ACC112 (cell line): ENCODE measurements at regions not wholly inside any gene's neighbourhood (a gene's known extent, or its start where the extent isn't known, plus 50 kb on each side); places are given as distances from the start of the nearest gene placed in this dataset.
"Not testable (repeated sequence)": the region's sequence is repeated elsewhere in the genome, so short reads cannot be mapped to it uniquely, and the experiment has no call there.

Experiments
- H2AFZ ChIP-seq: fragments of 200-600 bp; sonication (generic); one replicate; pipeline ENCODE4 v1.6.0; 2017; ENCODE audit warnings: antibody characterized with exemption, low read length; ENCODE audit not compliant: unreplicated experiment
- H3K27ac ChIP-seq: fragments of 200-600 bp; sonication (generic); 2 replicates; pipeline ENCODE4 v1.5.1; 2014; ENCODE audit warnings: low read depth, mild to moderate bottlenecking, antibody characterized with exemption, low read length, moderate library complexity
- H3K27me3 ChIP-seq: fragments of 200-600 bp; sonication (generic); 2 replicates; pipeline ENCODE4 v1.6.1; 2014; ENCODE audit warnings: mild to moderate bottlenecking, antibody characterized with exemption, low read length, moderate library complexity, mixed read lengths; ENCODE audit not compliant: insufficient read depth
- H3K36me3 ChIP-seq: fragments of 200-600 bp; sonication (generic); 2 replicates; pipeline ENCODE4 v1.6.1; 2016; ENCODE audit warnings: mild to moderate bottlenecking, antibody characterized with exemption, low read length, moderate library complexity, mixed read lengths; ENCODE audit not compliant: insufficient read depth
- H3K4me1 ChIP-seq: fragments of 200-600 bp; sonication (generic); one replicate; pipeline ENCODE4 v1.6.1; 2016; ENCODE audit warnings: low read length, mixed read lengths; ENCODE audit not compliant: insufficient read depth, unreplicated experiment, control insufficient read depth
- H3K4me3 ChIP-seq: fragments of 200-600 bp; sonication (generic); 2 replicates; pipeline ENCODE4 v1.5.1; 2014; ENCODE audit warnings: mild to moderate bottlenecking, low read depth, low read length
- H3K79me2 ChIP-seq: fragments of 200-600 bp; sonication (generic); one replicate; pipeline ENCODE4 v1.6.0; 2016; ENCODE audit warnings: low read length; ENCODE audit not compliant: control insufficient read depth, unreplicated experiment, insufficient read depth

DNA sequence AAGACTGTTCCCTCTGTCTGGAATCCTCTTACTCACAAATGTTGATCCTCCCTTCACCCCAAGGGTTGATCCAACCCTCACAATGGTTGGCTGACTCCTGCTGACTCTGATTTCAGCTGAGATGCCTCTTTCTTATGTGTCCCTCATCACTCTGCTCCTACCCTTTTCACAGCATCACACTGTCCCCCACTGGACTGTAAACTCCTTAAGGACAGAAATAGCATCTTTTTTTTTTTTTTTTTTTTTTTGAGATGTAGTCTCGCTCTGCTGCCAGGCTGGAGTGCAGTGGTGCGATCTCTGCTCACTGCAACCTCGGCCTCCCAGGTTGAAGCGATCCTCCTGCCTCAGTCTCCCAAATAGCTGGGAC lies 97.9 kb upstream of the SYT6 start:
- Histone ChIP-seq H3K27me3 (peaks cover 43% of the 10 kb centered on the region), H3K79me2 (no peaks in the 10 kb centered on the region)

DNA sequence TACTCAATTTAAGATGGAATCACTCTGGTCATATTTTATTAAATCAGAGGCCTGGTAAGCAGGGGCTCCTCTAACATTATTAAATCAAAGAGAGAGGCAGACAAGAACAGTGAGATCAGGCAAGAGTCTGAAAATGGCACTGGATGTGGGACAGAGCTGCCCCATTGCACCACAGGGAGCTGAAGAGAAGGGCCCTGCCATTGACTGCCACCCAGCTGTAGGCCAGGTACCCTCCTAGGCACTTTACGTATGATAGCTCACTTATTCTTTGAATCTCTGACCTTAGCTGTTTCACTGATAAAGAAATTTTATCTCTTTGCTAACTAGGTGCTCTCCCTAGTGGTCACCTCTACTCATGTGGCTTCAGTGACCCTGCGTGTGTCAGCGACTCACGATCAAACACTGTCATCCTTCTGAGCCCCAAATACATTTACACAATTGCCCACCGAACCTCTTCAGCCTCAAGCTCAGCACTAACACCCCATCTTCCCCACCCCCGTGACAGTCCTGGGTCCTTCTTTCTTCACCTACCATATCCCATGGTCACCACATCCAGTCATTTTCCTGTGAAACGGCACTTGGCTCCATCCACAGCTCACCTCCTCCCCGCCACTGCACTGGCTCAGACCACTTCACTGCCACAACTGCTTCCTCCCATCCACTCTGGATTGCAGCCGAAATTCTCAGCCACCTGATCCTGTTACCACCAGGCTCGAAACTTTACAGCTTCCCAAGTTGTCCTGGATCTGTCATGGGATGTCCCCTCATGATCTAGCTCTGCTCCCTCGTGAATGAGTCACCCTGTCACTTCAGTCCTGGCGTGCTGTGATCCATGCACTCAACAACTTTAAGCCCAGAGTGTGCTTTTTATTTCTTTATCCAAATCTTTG lies 97.3 kb upstream of the SYT6 start:
- Histone ChIP-seq H2AFZ (no peak overlapping the region), H3K4me3 (no peak overlapping the region)

More for the DNA sequence above, 97.9 kb upstream of the SYT6 start:
- H3K4me1 ChIP-seq = no peaks in the 10 kb centered on the region
- H3K4me3 ChIP-seq = no peak overlapping the region
- H3K36me3 ChIP-seq = no peaks in the 10 kb centered on the region
- H3K27ac ChIP-seq = no peak overlapping the region
- H2AFZ ChIP-seq = no peak overlapping the region

GRCh38 chr1:114249691-114250090 lies 96.0 kb upstream of the SYT6 start:
- no peak overlapping the region for H3K27ac ChIP-seq
- no peak overlapping the region for H3K4me3 ChIP-seq
- H3K4me1 ChIP-seq = no peaks in the 10 kb centered on the region
- H3K79me2 ChIP-seq = no peaks in the 10 kb centered on the region
- H3K27me3 ChIP-seq = peaks cover 39% of the 10 kb centered on the region
- H3K36me3 ChIP-seq = no peaks in the 10 kb centered on the region
- H2AFZ ChIP-seq = no peak overlapping the region

More for the DNA sequence above, 97.3 kb upstream of the SYT6 start:
- Histone ChIP-seq H3K27me3 (peaks cover 43% of the 10 kb centered on the region), H3K4me1 (no peaks in the 10 kb centered on the region), H3K36me3 (no peaks in the 10 kb centered on the region), H3K79me2 (no peaks in the 10 kb centered on the region), H3K27ac (no peak overlapping the region)

DNA sequence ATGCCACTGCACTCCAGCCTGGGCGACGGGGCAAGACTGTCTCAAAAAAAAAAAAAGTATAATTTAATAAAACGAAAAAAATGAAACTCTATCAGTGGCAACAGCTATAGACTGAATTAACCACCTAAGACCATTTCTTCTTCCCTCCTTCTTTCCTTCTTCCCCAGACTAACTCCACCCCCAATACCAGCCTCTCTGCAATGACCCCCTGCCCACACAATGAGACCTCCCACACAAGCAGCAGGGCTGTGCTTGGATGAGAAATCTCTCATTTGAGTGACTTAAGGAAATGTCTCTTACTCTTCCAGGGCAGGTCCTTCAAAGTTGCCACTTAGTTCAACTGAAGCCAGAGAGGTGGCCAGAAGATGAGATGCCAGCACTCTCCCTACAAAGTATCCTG lies 94.5 kb upstream of the SYT6 start:
- Histone ChIP-seq H3K79me2 (no peaks in the 10 kb centered on the region), H3K4me1 (no peaks in the 10 kb centered on the region), H3K27ac (no peak overlapping the region), H3K4me3 (no peak overlapping the region), H2AFZ (no peak overlapping the region), H3K27me3 (peaks cover 39% of the 10 kb centered on the region), H3K36me3 (no peaks in the 10 kb centered on the region)

DNA sequence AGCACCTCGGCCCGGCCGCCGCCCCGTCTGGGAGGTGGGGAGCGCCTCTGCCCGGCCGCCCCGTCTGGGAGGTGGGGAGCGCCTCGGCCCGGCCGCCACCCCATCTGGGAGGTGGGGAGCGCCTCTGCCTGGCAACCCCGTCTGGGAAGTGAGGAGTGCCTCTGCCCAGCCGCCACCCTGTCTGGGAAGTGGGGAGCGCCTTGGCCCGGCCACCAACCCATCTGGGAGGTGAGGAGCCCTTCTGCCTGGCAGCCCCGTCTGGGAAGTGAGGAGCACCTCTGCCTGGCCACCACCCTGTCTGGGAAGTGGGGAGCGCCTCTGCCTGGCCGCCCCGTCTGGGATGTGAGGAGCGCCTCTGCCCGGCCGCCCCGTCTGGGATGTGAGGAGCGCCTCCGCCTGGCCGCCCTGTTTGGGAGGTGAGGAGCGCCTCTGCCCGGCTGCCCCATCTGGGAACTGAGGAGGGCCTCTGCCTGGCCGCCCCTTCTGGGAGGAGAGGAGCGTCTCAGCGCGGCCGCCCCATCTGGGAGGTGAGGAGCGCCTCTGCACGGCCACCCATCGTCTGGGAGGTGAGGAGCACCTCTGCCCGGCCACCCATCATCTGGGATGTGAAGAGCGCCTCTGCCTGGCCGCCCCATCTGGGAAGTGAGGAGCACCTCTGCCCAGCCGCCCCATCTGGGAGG lies 89.0 kb upstream of the SYT6 start:
- H3K27ac ChIP-seq, H2AFZ ChIP-seq, H3K4me1 ChIP-seq, H3K79me2 ChIP-seq, H3K36me3 ChIP-seq, H3K4me3 ChIP-seq: not testable (repeated sequence)
- H3K27me3 ChIP-seq = peaks cover 14% of the 10 kb centered on the region; the same call in 1 of the 2 replicates

- H3K4me1 ChIP-seq = no peaks in the 10 kb centered on the region
- H3K27ac ChIP-seq = no peak overlapping the region
- H3K79me2 ChIP-seq = no peaks in the 10 kb centered on the region
- no peak overlapping the region for H2AFZ ChIP-seq
- H3K4me3 ChIP-seq = no peak overlapping the region
- no peaks in the 10 kb centered on the region for H3K36me3 ChIP-seq
- H3K27me3 ChIP-seq = peaks cover 49% of the 10 kb centered on the region
Measured at GRCh38 chr1:114238053-114238452, 84.4 kb upstream of the SYT6 start.

DNA sequence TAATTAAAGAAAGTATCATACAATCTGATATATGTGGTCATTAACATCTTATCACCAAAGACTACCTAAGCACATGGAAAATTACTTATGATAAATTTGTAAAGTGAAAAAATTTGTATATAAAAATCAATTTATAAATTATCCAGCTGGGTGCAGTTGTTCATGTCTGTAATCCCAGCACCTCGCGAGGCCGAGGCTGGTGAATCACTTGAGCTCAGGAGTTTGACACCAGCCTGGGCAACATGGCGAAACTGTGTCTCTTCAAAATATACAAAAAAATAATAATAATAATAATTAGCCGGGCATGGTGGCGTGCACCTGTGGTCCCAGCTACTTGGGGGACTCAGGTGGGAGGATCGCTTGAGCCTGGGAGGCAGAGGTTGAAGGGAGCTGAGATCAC lies 82.8 kb upstream of the SYT6 start:
- Histone ChIP-seq H2AFZ (no peak overlapping the region), H3K27me3 (peaks cover 59% of the 10 kb centered on the region), H3K27ac (no peak overlapping the region), H3K4me1 (no peaks in the 10 kb centered on the region), H3K4me3 (no peak overlapping the region), H3K36me3 (no peaks in the 10 kb centered on the region), H3K79me2 (no peaks in the 10 kb centered on the region)

DNA sequence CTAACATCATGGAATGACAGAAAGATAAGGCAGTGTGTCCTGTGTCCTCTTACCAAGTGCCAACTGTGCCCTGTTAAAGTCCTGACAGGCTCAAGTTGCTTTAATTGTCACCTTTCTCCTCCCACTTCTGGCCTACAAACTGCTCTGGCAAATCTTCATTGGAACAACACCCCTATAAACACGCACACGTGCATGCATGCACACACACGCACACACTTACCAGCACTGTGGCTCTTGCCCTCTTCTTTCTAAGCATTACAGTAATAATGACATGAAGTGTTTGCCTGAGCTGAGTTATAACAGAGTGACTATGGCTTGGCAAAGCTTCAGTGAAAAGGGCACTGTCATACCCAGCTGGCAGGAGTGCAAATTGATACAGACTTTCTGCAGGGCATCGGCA lies 82.3 kb upstream of the SYT6 start:
- Histone ChIP-seq H3K79me2 (no peaks in the 10 kb centered on the region), H3K4me3 (no peak overlapping the region), H2AFZ (no peak overlapping the region), H3K36me3 (no peaks in the 10 kb centered on the region), H3K27me3 (peaks cover 64% of the 10 kb centered on the region), H3K4me1 (no peaks in the 10 kb centered on the region), H3K27ac (no peak overlapping the region)

- H2AFZ ChIP-seq = no peak overlapping the region
Measured at GRCh38 chr1:114235281-114235680, 81.6 kb upstream of the SYT6 start.

DNA sequence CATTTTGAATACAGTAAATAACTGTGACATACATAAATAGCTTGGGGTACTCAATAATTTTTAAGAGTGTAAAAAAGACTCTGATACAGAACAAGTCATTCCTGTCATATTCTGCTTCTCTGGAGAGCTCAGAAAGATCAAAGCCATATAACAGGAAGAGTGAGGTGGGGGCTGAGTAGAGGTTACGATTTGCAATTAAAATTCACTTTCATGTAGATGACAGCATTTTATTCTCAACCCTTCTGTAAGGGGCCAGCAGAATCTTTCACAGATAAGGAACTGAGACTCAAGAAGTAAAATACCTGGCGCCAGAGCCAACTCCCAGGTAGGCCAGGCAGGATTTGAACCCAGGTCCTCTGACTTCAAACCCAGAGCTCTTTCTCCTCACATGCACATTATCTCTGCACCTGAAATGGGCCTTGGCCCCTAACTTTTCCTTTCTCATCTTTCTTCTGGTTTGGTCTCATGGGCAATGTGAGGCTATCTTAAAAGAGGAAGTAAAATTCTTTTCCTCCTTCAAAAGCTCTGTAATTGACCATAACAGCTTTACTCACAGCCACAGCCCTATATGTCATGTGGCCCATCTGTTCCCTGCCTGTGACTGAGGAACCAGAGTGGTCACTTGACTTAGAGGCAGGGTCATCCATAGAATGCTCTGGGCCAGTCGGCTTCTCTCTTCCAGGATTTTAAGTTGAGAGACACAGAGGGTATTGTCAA lies 80.9 kb upstream of the SYT6 start:
- no peaks in the 10 kb centered on the region for H3K79me2 ChIP-seq
- H3K4me3 ChIP-seq = no peak overlapping the region
- no peak overlapping the region for H2AFZ ChIP-seq
- H3K4me1 ChIP-seq = no peaks in the 10 kb centered on the region
- peaks cover 74% of the 10 kb centered on the region for H3K27me3 ChIP-seq
- H3K36me3 ChIP-seq = no peaks in the 10 kb centered on the region
- H3K27ac ChIP-seq = no peak overlapping the region

More at GRCh38 chr1:114235281-114235680, 81.6 kb upstream of the SYT6 start:
- H3K4me3 ChIP-seq = no peak overlapping the region
- no peaks in the 10 kb centered on the region for H3K79me2 ChIP-seq
- no peak overlapping the region for H3K27ac ChIP-seq
- H3K4me1 ChIP-seq = no peaks in the 10 kb centered on the region
- no peaks in the 10 kb centered on the region for H3K36me3 ChIP-seq
- H3K27me3 ChIP-seq = peaks cover 67% of the 10 kb centered on the region
